Stimulated activated CD4-positive, alpha-beta T cell treated with anti-CD3 and anti-CD28 coated beads, Interleukin-4, amount 100 ng/mL, for 1 hour (primary cell): ENCODE measurements at regions not wholly inside any gene's neighbourhood (a gene's known extent, or its start where the extent isn't known, plus 50 kb on each side); places are given as distances from the start of the nearest gene placed in this dataset.
A peak's percentile ranks its signal among the peaks of the same experiment; 100 is the strongest.
"Not testable (repeated sequence)": the region's sequence is repeated elsewhere in the genome, so short reads cannot be mapped to it uniquely, and the experiment has no call there.

ENCODE experiments used
- DNase-seq: peaks from one replicate; pipeline ENCODE4 v3.0.0-alpha.2; 2020

GRCh38 chr7:51471210-51471980 lies 154.8 kb upstream of the COBL start:
- no peak for DNase-seq

- DNase-seq: no peak
Measured at GRCh38 chr7:51467384-51468017, 150.9 kb upstream of the COBL start.

GRCh38 chr7:51459809-51460208 lies 143.2 kb upstream of the COBL start:
- DNase-seq: no peak

GRCh38 chr7:51458693-51459092 lies 142.1 kb upstream of the COBL start:
- DNase-seq: no peak

GRCh38 chr7:51457079-51457478 lies 140.5 kb upstream of the COBL start:
- DNase-seq: no peak

GRCh38 chr7:51456431-51457060 lies 139.9 kb upstream of the COBL start:
- DNase-seq: no peak

GRCh38 chr7:51455948-51456347 lies 139.3 kb upstream of the COBL start:
- no peak for DNase-seq

- DNase-seq: no peak
Measured at GRCh38 chr7:51455513-51455912, 138.9 kb upstream of the COBL start.

- DNase-seq: no peak
Measured at GRCh38 chr7:51455086-51455485, 138.5 kb upstream of the COBL start.

GRCh38 chr7:51452694-51453093 lies 136.1 kb upstream of the COBL start:
- DNase-seq: no peak

- no peak for DNase-seq
Measured at GRCh38 chr7:51451751-51452476, 135.3 kb upstream of the COBL start.

GRCh38 chr7:51450541-51450940 lies 133.9 kb upstream of the COBL start:
- DNase-seq: no peak

- no peak for DNase-seq
Measured at GRCh38 chr7:51446785-51447184, 130.2 kb upstream of the COBL start.

GRCh38 chr7:51446356-51446755 lies 129.7 kb upstream of the COBL start:
- no peak for DNase-seq

- DNase-seq: no peak
Measured at GRCh38 chr7:51444936-51445335, 128.3 kb upstream of the COBL start.

GRCh38 chr7:51430480-51431086 lies 114.0 kb upstream of the COBL start:
- peak; percentile 7 for DNase-seq

GRCh38 chr7:51428217-51428887 lies 111.7 kb upstream of the COBL start:
- no peak for DNase-seq

GRCh38 chr7:51426163-51426562 lies 109.6 kb upstream of the COBL start:
- no peak for DNase-seq

- DNase-seq: not testable (repeated sequence)
Measured at GRCh38 chr7:51409934-51410333, 93.3 kb upstream of the COBL start.

GRCh38 chr7:51397608-51398007 lies 81.0 kb upstream of the COBL start:
- not testable (repeated sequence) for DNase-seq

GRCh38 chr7:51393003-51393402 lies 76.4 kb upstream of the COBL start:
- DNase-seq: not testable (repeated sequence)

GRCh38 chr7:51389952-51390351 lies 73.3 kb upstream of the COBL start:
- DNase-seq: not testable (repeated sequence)
